ENCODE measurements at regions not wholly inside any gene's neighbourhood (a gene's known extent, or its start where the extent isn't known, plus 50 kb on each side); places are given as distances from the start of the nearest gene placed in this dataset.

- Histone ChIP-seq H3K4me2 (ENCODE audit: insufficient read depth, low read length) (no peak overlapping the region), H3K4me3 (replicated peaks in 1 of 3; ENCODE audit: insufficient read depth in 1 of 3, low read depth in 1 of 3, low read length in 3 of 3) (no peak overlapping the region), H3K9ac (replicated peaks; ENCODE audit: extremely low read depth, insufficient read depth, low read length) (no peak overlapping the region), H3K9me3 (replicated peaks; ENCODE audit: control insufficient read depth, insufficient read depth, low read length) (no peaks in the 10 kb centered on the region), H3K27ac (ENCODE audit: insufficient read depth, low read depth, low read length) (no peak overlapping the region), H3K9me1 (replicated peaks; ENCODE audit: control insufficient read depth, extremely low read depth, insufficient read depth, low read length) (no peaks in the 10 kb centered on the region), H4K20me1 (replicated peaks; ENCODE audit: control insufficient read depth, extremely low read depth, insufficient read depth, low read length) (no peaks in the 10 kb centered on the region), H3K4me1 (ENCODE audit: control insufficient read depth, extremely low read depth, insufficient read depth, low read length) (no peaks in the 10 kb centered on the region), H2AFZ (ENCODE audit: low read depth, low read length) (no peak overlapping the region), H3K36me3 (ENCODE audit: control insufficient read depth in 2 of 2, extremely low read depth in 1 of 2, insufficient read depth in 2 of 2, low read length in 2 of 2) (no peaks in the 10 kb centered on the region), H3K27me3 (ENCODE audit: control insufficient read depth in 2 of 2, insufficient read depth in 2 of 2, low read length in 2 of 2) (peaks cover 0 to 3% of the 10 kb centered on the region in 2 experiments), H3K79me2 (ENCODE audit: control insufficient read depth, insufficient read depth, low read length) (no peaks in the 10 kb centered on the region)
- FAIRE-seq = no peak
- intact Hi-C loops (cut with micrococcal nuclease) (no loop called here), dilution Hi-C loops (cut with MboI; ENCODE audit: extremely low pct_ligation_motif_present, low sequenced_read_pairs) (no loop called here)
- DNase-seq (ENCODE audit: low read depth, low spot score) = no peak
- no TSS peak for BruUV-seq (replicated peaks)
- POLR2A ChIA-PET = interaction anchor here (0.7 kb wide), 1 partner anchor 9 kb away, joined by 4 read pairs; no protein-coding TSS in a partner anchor
- TF ChIP-seq MYC (IDR thresholded peaks at IDR 0.05; ENCODE audit: low read depth, low read length) (no peak), POLR2AphosphoS5 (IDR thresholded peaks at IDR 0.05; ENCODE audit: insufficient read depth, low read depth, low read length) (no peak), GATA2 (IDR thresholded peaks at IDR 0.05; ENCODE audit: insufficient read depth, insufficient read length, low read depth, low read length) (no peak)
- TF ChIP-seq, protein P1, sequence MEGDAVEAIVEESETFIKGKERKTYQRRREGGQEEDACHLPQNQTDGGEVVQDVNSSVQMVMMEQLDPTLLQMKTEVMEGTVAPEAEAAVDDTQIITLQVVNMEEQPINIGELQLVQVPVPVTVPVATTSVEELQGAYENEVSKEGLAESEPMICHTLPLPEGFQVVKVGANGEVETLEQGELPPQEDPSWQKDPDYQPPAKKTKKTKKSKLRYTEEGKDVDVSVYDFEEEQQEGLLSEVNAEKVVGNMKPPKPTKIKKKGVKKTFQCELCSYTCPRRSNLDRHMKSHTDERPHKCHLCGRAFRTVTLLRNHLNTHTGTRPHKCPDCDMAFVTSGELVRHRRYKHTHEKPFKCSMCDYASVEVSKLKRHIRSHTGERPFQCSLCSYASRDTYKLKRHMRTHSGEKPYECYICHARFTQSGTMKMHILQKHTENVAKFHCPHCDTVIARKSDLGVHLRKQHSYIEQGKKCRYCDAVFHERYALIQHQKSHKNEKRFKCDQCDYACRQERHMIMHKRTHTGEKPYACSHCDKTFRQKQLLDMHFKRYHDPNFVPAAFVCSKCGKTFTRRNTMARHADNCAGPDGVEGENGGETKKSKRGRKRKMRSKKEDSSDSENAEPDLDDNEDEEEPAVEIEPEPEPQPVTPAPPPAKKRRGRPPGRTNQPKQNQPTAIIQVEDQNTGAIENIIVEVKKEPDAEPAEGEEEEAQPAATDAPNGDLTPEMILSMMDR (IDR thresholded peaks at IDR 0.05; ENCODE audit: extremely low read depth in 1 of 2, insufficient read depth in 1 of 2, low read depth in 1 of 2, low read length in 2 of 2) = no peak
- CTCF ChIA-PET = no interaction called here
These were observed 54.0 kb upstream of the EGLN3 start for GRCh38 chr14:34004881-34005280.

DNA sequence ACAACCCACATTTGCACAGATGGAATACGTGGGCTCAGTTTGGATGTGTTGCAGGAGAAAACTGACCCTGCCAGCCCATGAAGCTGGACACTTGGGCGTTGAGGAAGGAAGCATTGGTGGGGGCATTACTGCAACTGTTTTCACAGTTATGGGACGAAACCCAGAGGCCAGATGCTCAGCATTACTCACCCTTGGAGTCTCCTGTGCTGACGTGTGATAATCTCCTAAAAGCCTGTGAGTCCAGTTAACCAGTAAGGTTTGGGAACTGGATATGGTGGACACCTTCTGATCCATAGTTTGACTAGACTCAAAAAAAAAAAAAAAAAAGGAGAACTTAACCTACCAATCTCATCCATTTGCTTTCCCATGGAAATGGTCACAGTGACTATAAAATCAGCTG, 52.8 kb upstream of the EGLN3 start:
- H3K79me2 ChIP-seq (ENCODE audit: control insufficient read depth, insufficient read depth, low read length) = no peaks in the 10 kb centered on the region
- H3K9me1 ChIP-seq (replicated peaks; ENCODE audit: control insufficient read depth, extremely low read depth, insufficient read depth, low read length) = no peaks in the 10 kb centered on the region
- peaks cover 0 to 3% of the 10 kb centered on the region in 2 experiments for H3K27me3 ChIP-seq (ENCODE audit: control insufficient read depth in 2 of 2, insufficient read depth in 2 of 2, low read length in 2 of 2)
- H3K27ac ChIP-seq (ENCODE audit: insufficient read depth, low read depth, low read length) = no peak overlapping the region
- ChIA-PET POLR2A (no interaction called here), CTCF (interaction anchor here (1.2 to 1.8 kb wide), 2 partner anchors 10 to 95 kb away, joined by 3 to 4 read pairs; no protein-coding TSS in a partner anchor)
- no peak overlapping the region for H3K4me3 ChIP-seq (replicated peaks in 1 of 3; ENCODE audit: insufficient read depth in 1 of 3, low read depth in 1 of 3, low read length in 3 of 3)
- H2AFZ ChIP-seq (ENCODE audit: low read depth, low read length) = no peak overlapping the region
- no peaks in the 10 kb centered on the region for H3K9me3 ChIP-seq (replicated peaks; ENCODE audit: control insufficient read depth, insufficient read depth, low read length)
- no peaks in the 10 kb centered on the region for H3K36me3 ChIP-seq (ENCODE audit: control insufficient read depth in 2 of 2, extremely low read depth in 1 of 2, insufficient read depth in 2 of 2, low read length in 2 of 2)
- no peaks in the 10 kb centered on the region for H4K20me1 ChIP-seq (replicated peaks; ENCODE audit: control insufficient read depth, extremely low read depth, insufficient read depth, low read length)
- FAIRE-seq (no peak), DNase-seq (ENCODE audit: low read depth, low spot score) (no peak)
- no TSS peak for BruUV-seq (replicated peaks)
- intact Hi-C loops (cut with micrococcal nuclease) = no loop called here
- H3K9ac ChIP-seq (replicated peaks; ENCODE audit: extremely low read depth, insufficient read depth, low read length) = no peak overlapping the region
- TF ChIP-seq POLR2A (IDR thresholded peaks at IDR 0.05; ENCODE audit: low read depth, low read length) = no peak
- TF ChIP-seq GATA2 (IDR thresholded peaks at IDR 0.05; ENCODE audit: insufficient read depth, insufficient read length, low read depth, low read length) = no peak
- TF ChIP-seq POLR2AphosphoS5 (IDR thresholded peaks at IDR 0.05; ENCODE audit: insufficient read depth, low read depth, low read length) = no peak
- no peak for TF ChIP-seq EZH2 (IDR thresholded peaks at IDR 0.05; ENCODE audit: borderline replicate concordance, low read depth, low read length, severe bottlenecking)
- TF ChIP-seq MYC (IDR thresholded peaks at IDR 0.05; ENCODE audit: low read depth, low read length) = no peak
- TF ChIP-seq, protein P1 (IDR thresholded peaks at IDR 0.05; ENCODE audit: extremely low read depth in 1 of 2, insufficient read depth in 1 of 2, low read depth in 1 of 2, low read length in 2 of 2) = no peak
- TF ChIP-seq FOS (IDR thresholded peaks at IDR 0.05; ENCODE audit: borderline replicate concordance, insufficient read depth, low read length) = no peak
- TF ChIP-seq, protein P2, sequence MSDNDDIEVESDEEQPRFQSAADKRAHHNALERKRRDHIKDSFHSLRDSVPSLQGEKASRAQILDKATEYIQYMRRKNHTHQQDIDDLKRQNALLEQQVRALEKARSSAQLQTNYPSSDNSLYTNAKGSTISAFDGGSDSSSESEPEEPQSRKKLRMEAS (IDR thresholded peaks at IDR 0.05; ENCODE audit: insufficient read depth, insufficient read length) = no peak
- TF ChIP-seq JUN (IDR thresholded peaks at IDR 0.05; ENCODE audit: borderline replicate concordance, insufficient read depth, insufficient read length, low read depth) = no peak
- no peak overlapping the region for H3K4me2 ChIP-seq (ENCODE audit: insufficient read depth, low read length)
- H3K4me1 ChIP-seq (ENCODE audit: control insufficient read depth, extremely low read depth, insufficient read depth, low read length) = no peaks in the 10 kb centered on the region
- dilution Hi-C loops (cut with MboI; ENCODE audit: extremely low pct_ligation_motif_present, low sequenced_read_pairs) = no loop called here

Data from endothelial cell of umbilical vein (primary cell).